Breast epithelium (tissue), 3 donors: ENCODE measurements at regions not wholly inside any gene's neighbourhood (a gene's known extent, or its start where the extent isn't known, plus 50 kb on each side); places are given as distances from the start of the nearest gene placed in this dataset.

ENCODE experiments used
- POLR2A ChIP-seq: fragments of 450-650 bp; IDR thresholded peaks from one replicate; pipeline ENCODE4 v1.6.1; 2016; ENCODE audit warnings: antibody characterized with exemption, mild to moderate bottlenecking, moderate library complexity
- POLR2AphosphoS5 ChIP-seq, 3 donors: sonication (generic); formaldehyde crosslinking; IDR thresholded peaks; one replicate each; pipeline ENCODE4 v1.6.1; 2017; ENCODE audit warnings: antibody characterized with exemption in 3 of 3
- TF ChIP-seq, protein P1 (sequence below), 3 donors: fragments of 450-650 bp; IDR thresholded peaks; one replicate each; pipeline ENCODE4 v1.5.1; 2016 to 2017; ENCODE audit warnings: antibody characterized with exemption in 3 of 3, mild to moderate bottlenecking in 3 of 3, moderate library complexity in 3 of 3

DNA sequence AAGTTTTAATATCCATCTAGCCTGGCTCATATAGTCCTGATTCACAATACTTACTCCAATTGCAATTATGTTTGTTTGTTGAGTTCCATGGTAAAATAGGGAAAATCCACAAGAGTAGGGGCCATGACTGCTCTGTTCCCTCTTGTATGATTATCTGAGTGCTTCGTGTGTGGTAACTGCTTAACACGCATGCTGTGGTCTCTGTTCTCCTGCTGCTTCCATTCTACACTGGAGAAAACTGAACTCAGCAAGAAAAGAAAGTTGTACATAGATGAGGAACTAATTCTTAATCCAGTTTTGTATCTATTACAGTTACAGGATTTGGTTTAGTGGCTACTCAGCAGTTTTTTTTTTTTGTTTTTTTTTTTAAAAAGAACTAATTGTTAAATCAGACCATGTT, 223.0 kb upstream of the SATB1 start:
- TF ChIP-seq, protein P1, sequence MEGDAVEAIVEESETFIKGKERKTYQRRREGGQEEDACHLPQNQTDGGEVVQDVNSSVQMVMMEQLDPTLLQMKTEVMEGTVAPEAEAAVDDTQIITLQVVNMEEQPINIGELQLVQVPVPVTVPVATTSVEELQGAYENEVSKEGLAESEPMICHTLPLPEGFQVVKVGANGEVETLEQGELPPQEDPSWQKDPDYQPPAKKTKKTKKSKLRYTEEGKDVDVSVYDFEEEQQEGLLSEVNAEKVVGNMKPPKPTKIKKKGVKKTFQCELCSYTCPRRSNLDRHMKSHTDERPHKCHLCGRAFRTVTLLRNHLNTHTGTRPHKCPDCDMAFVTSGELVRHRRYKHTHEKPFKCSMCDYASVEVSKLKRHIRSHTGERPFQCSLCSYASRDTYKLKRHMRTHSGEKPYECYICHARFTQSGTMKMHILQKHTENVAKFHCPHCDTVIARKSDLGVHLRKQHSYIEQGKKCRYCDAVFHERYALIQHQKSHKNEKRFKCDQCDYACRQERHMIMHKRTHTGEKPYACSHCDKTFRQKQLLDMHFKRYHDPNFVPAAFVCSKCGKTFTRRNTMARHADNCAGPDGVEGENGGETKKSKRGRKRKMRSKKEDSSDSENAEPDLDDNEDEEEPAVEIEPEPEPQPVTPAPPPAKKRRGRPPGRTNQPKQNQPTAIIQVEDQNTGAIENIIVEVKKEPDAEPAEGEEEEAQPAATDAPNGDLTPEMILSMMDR (IDR thresholded peaks at IDR 0.05) = no peak
- TF ChIP-seq POLR2A (no peak), POLR2AphosphoS5 (IDR thresholded peaks at IDR 0.05) (no peak)
